GDM1 (cell line): ENCODE measurements at regions not wholly inside any gene's neighbourhood (a gene's known extent, or its start where the extent isn't known, plus 50 kb on each side); places are given as distances from the start of the nearest gene placed in this dataset.

Experiments used
- DNase-seq: peaks from one replicate; lab custom pipeline; 2025; lab: John Stamatoyannopoulos, UW

- no peak for DNase-seq
These were observed 151.2 kb downstream of the FGF9 start for GRCh38 chr13:21822029-21822428.

GRCh38 chr13:21823416-21823815 lies 152.5 kb downstream of the FGF9 start:
- no peak for DNase-seq

- DNase-seq: no peak
These were observed 153.1 kb downstream of the FGF9 start for GRCh38 chr13:21823949-21824348.

GRCh38 chr13:21825186-21825585 lies 154.3 kb downstream of the FGF9 start:
- DNase-seq: no peak

GRCh38 chr13:21825801-21826200 lies 154.9 kb downstream of the FGF9 start:
- no peak for DNase-seq

- no peak for DNase-seq
These were observed 155.5 kb downstream of the FGF9 start for GRCh38 chr13:21826214-21827015.

GRCh38 chr13:21831654-21832324 lies 160.9 kb downstream of the FGF9 start:
- no peak for DNase-seq

GRCh38 chr13:21833921-21834320 lies 163.0 kb downstream of the FGF9 start:
- no peak for DNase-seq

- no peak for DNase-seq
These were observed 163.6 kb downstream of the FGF9 start for GRCh38 chr13:21834521-21834920.

GRCh38 chr13:21837288-21837687 lies 166.4 kb downstream of the FGF9 start:
- DNase-seq: no peak

GRCh38 chr13:21837841-21838551 lies 167.1 kb downstream of the FGF9 start:
- no peak for DNase-seq

GRCh38 chr13:21846605-21847004 lies 175.7 kb downstream of the FGF9 start:
- DNase-seq: no peak

- DNase-seq: peak; percentile 19
These were observed 178.4 kb downstream of the FGF9 start for GRCh38 chr13:21849323-21849722.

- no peak for DNase-seq
These were observed 179.4 kb downstream of the FGF9 start for GRCh38 chr13:21850013-21851006.

GRCh38 chr13:21852043-21852442 lies 181.2 kb downstream of the FGF9 start:
- DNase-seq: no peak

- no peak for DNase-seq
These were observed 182.9 kb downstream of the FGF9 start for GRCh38 chr13:21853779-21854178.

GRCh38 chr13:21868823-21869222 lies 197.9 kb downstream of the FGF9 start:
- DNase-seq: no peak

- DNase-seq: no peak
These were observed 200.5 kb downstream of the FGF9 start for GRCh38 chr13:21871382-21871781.

- no peak for DNase-seq
These were observed 201.0 kb downstream of the FGF9 start for GRCh38 chr13:21871919-21872318.

GRCh38 chr13:21872795-21873194 lies 201.9 kb downstream of the FGF9 start:
- DNase-seq: no peak

GRCh38 chr13:21875116-21875515 lies 204.2 kb downstream of the FGF9 start:
- no peak for DNase-seq
